MM.1S (cell line): ENCODE measurements at regions not wholly inside any gene's neighbourhood (a gene's known extent, or its start where the extent isn't known, plus 50 kb on each side); places are given as distances from the start of the nearest gene placed in this dataset.

Experiments used
- DNase-seq: peaks from one replicate; pipeline ENCODE4 v3.0.0-alpha.2; 2015
- H2AFZ ChIP-seq: fragments of 300-600 bp; sonication (generic); 2 replicates; pipeline ENCODE4 v1.6.0; 2016; ENCODE audit warnings: antibody characterized with exemption, low read length
- H3F3A ChIP-seq: fragments of 300-600 bp; sonication (generic); 2 replicates; pipeline ENCODE4 v1.6.1; 2016; ENCODE audit warnings: mild to moderate bottlenecking, antibody characterized with exemption, low read length, moderate library complexity, mixed read lengths; ENCODE audit not compliant: insufficient read depth
- H3K27ac ChIP-seq: fragments of 300-600 bp; sonication (generic); 2 replicates; pipeline ENCODE4 v1.5.1; 2016; ENCODE audit warnings: mild to moderate bottlenecking, low read length
- H3K27me3 ChIP-seq: fragments of 300-600 bp; sonication (generic); replicated peaks from 2 replicates; pipeline ENCODE4 v1.6.0; 2016; ENCODE audit warnings: low read length; ENCODE audit not compliant: insufficient read depth
- H3K36me3 ChIP-seq: fragments of 300-600 bp; sonication (generic); replicated peaks from 2 replicates; pipeline ENCODE4 v1.6.1; 2016; ENCODE audit warnings: mild to moderate bottlenecking, low read length, mixed read lengths; ENCODE audit not compliant: insufficient read depth
- H3K4me1 ChIP-seq: fragments of 300-600 bp; sonication (generic); 2 replicates; pipeline ENCODE4 v1.6.1; 2016; ENCODE audit warnings: low read length, mixed read lengths
- H3K4me2 ChIP-seq: fragments of 300-600 bp; sonication (generic); 2 replicates; pipeline ENCODE4 v1.6.0; 2016; ENCODE audit warnings: low read depth, low read length
- H3K4me3 ChIP-seq: fragments of 300-600 bp; sonication (generic); 2 replicates; pipeline ENCODE4 v1.5.1; 2016; ENCODE audit warnings: low read length, mixed read lengths
- H3K79me2 ChIP-seq: fragments of 300-600 bp; sonication (generic); 2 replicates; pipeline ENCODE4 v1.6.1; 2016; ENCODE audit warnings: mixed run types, low read length, mixed read lengths
- H3K9ac ChIP-seq: fragments of 300-600 bp; sonication (generic); 2 replicates; pipeline ENCODE4 v1.6.1; 2016; ENCODE audit warnings: low read length, mixed read lengths
- H3K9me2 ChIP-seq: fragments of 300-600 bp; sonication (generic); replicated peaks from 2 replicates; pipeline ENCODE4 v1.6.1; 2016; ENCODE audit warnings: mild to moderate bottlenecking, low read length, mixed read lengths; ENCODE audit not compliant: insufficient read depth
- H3K9me3 ChIP-seq: fragments of 300-600 bp; sonication (generic); replicated peaks from 2 replicates; pipeline ENCODE4 v1.6.1; 2016; ENCODE audit warnings: mild to moderate bottlenecking, low read length, mixed read lengths; ENCODE audit not compliant: insufficient read depth
- H4K20me1 ChIP-seq: fragments of 300-600 bp; sonication (generic); 2 replicates; pipeline ENCODE4 v1.6.1; 2016; ENCODE audit warnings: mild to moderate bottlenecking, low read length, moderate library complexity, mixed read lengths; ENCODE audit not compliant: insufficient read depth
- EZH2 ChIP-seq: fragments of 300-600 bp; sonication (generic); optimal IDR thresholded peaks from 2 replicates; pipeline ENCODE3; 2017; ENCODE audit warnings: low read depth, mild to moderate bottlenecking, antibody characterized with exemption, low read length, mixed read lengths
- EZH2phosphoT487 ChIP-seq: fragments of 300-600 bp; sonication (generic); IDR thresholded peaks from 2 replicates; pipeline ENCODE4 v1.6.1; 2018; ENCODE audit warnings: antibody characterized with exemption, low read length
- TF ChIP-seq, protein P1 (sequence below): fragments of 300-600 bp; sonication (generic); IDR thresholded peaks from 2 replicates; pipeline ENCODE4 v1.5.1; 2016; ENCODE audit warnings: antibody characterized with exemption, low read length, mixed read lengths

DNA sequence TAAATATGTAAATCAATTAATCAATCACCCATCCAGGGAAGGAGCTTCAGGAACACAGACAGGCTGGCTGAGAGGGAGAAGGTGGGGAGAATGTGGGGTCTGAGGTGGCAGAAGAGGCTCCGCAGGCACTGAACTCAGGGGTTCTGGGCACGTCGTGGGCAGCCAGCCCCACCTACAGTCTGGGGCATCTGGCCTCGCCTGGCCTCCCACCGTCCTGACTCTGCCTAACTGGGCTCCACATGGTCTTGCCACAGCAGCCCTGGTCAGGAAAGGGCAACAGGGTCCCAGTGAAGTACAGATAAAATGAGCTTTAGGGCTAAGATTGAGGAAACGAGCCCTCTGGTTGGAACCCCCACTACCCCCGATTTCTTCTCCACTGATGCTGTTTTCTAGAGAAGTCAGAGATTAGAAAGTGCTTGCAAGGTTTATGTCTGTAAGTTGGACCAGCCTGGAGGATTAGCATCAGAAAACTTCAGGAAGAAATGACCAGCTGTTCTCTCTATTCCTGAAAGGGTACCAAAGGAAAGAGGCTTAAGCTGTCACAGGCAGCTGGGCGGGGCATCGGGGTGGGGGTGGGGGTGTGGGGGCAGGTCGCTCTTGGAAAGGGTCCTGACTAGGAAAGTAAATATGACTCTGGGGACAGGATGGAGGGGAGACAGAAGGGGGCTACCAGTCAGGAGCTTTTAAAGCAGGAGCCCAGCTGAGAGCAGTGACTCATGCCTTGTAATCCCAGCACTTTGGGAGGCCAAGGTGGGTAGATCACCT is 261.7 kb downstream of the BUD13 start:
- Histone ChIP-seq H3K4me2 (no peak overlapping the region), H2AFZ (no peak overlapping the region), H3K9me2 (no peaks in the 10 kb centered on the region), H3K9ac (no peak overlapping the region), H3K27ac (no peak overlapping the region), H3K79me2 (no peaks in the 10 kb centered on the region), H4K20me1 (no peaks in the 10 kb centered on the region), H3K36me3 (no peaks in the 10 kb centered on the region), H3F3A (no peaks in the 10 kb centered on the region), H3K4me3 (no peak overlapping the region), H3K9me3 (no peaks in the 10 kb centered on the region), H3K4me1 (no peaks in the 10 kb centered on the region), H3K27me3 (no peaks in the 10 kb centered on the region)
- DNase-seq, result no peak
- TF ChIP-seq, protein P1, sequence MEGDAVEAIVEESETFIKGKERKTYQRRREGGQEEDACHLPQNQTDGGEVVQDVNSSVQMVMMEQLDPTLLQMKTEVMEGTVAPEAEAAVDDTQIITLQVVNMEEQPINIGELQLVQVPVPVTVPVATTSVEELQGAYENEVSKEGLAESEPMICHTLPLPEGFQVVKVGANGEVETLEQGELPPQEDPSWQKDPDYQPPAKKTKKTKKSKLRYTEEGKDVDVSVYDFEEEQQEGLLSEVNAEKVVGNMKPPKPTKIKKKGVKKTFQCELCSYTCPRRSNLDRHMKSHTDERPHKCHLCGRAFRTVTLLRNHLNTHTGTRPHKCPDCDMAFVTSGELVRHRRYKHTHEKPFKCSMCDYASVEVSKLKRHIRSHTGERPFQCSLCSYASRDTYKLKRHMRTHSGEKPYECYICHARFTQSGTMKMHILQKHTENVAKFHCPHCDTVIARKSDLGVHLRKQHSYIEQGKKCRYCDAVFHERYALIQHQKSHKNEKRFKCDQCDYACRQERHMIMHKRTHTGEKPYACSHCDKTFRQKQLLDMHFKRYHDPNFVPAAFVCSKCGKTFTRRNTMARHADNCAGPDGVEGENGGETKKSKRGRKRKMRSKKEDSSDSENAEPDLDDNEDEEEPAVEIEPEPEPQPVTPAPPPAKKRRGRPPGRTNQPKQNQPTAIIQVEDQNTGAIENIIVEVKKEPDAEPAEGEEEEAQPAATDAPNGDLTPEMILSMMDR, result no peak
- TF ChIP-seq EZH2 (no peak), EZH2phosphoT487 (no peak)

DNA sequence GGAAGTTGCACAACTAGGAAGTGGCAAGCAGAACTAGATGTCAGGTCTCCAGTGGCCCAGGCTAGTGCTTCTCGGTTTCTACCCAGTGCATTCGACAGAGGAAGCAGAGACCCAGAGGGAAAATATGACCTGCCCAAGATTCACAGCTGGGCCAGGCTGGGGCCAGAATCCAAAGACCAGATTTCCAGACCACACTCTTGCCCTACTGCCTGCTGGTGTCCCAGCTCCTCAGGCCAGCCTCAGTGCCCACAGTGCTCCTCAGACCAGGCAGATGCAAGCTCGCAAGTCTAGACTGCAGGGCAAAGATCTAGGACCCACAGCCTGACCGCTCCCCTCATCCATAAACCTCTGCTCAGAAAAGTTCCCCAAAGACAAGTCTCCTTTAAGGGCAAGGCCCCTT is 262.6 kb downstream of the BUD13 start:
- DNase-seq, result no peak
- Histone ChIP-seq H3K27me3 (no peaks in the 10 kb centered on the region), H3K4me2 (no peak overlapping the region), H3K4me3 (no peak overlapping the region), H3K36me3 (no peaks in the 10 kb centered on the region), H4K20me1 (no peaks in the 10 kb centered on the region), H3F3A (no peaks in the 10 kb centered on the region), H3K9me3 (no peaks in the 10 kb centered on the region), H3K27ac (no peak overlapping the region), H3K4me1 (no peaks in the 10 kb centered on the region), H2AFZ (no peak overlapping the region), H3K79me2 (no peaks in the 10 kb centered on the region), H3K9me2 (no peaks in the 10 kb centered on the region), H3K9ac (no peak overlapping the region)
- TF ChIP-seq, protein P1, result no peak
- no peak for TF ChIP-seq EZH2phosphoT487
- no peak for TF ChIP-seq EZH2

DNA sequence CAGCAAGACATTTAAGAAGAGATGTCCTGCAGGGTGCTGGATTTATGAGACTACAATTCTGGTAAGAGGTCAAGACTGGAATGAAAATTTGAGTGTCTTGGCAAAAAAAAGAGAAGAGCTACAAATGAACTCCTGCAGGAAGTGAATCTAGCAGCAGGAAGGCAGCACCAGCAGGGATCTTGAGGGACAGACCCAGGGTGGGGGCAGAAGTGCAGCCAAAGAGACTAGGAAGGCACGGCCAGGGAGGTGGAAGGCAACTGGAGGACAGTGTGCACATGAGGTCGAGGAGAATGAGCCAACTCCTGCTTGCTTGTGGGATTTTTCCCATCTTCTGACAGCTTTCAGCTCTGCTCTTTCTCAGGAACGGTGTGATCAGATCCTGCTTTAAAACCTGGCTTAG is 263.2 kb downstream of the BUD13 start:
- Histone ChIP-seq H3K79me2 (no peaks in the 10 kb centered on the region), H4K20me1 (no peaks in the 10 kb centered on the region), H3F3A (no peaks in the 10 kb centered on the region), H3K9ac (no peak overlapping the region), H3K9me3 (no peaks in the 10 kb centered on the region), H3K4me3 (no peak overlapping the region), H3K27ac (no peak overlapping the region), H3K27me3 (no peaks in the 10 kb centered on the region), H3K9me2 (no peaks in the 10 kb centered on the region), H2AFZ (no peak overlapping the region), H3K36me3 (no peaks in the 10 kb centered on the region), H3K4me2 (no peak overlapping the region), H3K4me1 (no peaks in the 10 kb centered on the region)
- TF ChIP-seq, protein P1, result no peak
- no peak for TF ChIP-seq EZH2
- TF ChIP-seq EZH2phosphoT487, result no peak
- DNase-seq, result no peak
